Spinal cord (tissue), 9 donors: ENCODE measurements at regions not wholly inside any gene's neighbourhood (a gene's known extent, or its start where the extent isn't known, plus 50 kb on each side); places are given as distances from the start of the nearest gene placed in this dataset.
"Not testable (repeated sequence)": the region's sequence is repeated elsewhere in the genome, so short reads cannot be mapped to it uniquely, and the experiment has no call there.

Experiments
- DNase-seq, 6 donors: peaks; one replicate each; pipeline versions ENCODE4 v3.0.0 to v3.0.0-alpha.2; 2013 to 2015; ENCODE audit warnings: low spot score in 6 of 6, low read depth in 4 of 6
- H3K27ac ChIP-seq: one replicate; pipeline ENCODE4 v1.5.1; 2013; ENCODE audit warnings: low read depth, low read length, control low read depth
- H3K27me3 ChIP-seq: one replicate; pipeline ENCODE4 v1.6.1; 2013; ENCODE audit warnings: low read length; ENCODE audit not compliant: control insufficient read depth, insufficient read depth
- H3K36me3 ChIP-seq: one replicate; pipeline ENCODE4 v1.6.1; 2013; ENCODE audit warnings: low read length; ENCODE audit not compliant: control insufficient read depth, insufficient read depth
- H3K4me1 ChIP-seq: one replicate; pipeline ENCODE4 v1.6.1; 2013; ENCODE audit warnings: low read length; ENCODE audit not compliant: control insufficient read depth, insufficient read depth
- H3K4me3 ChIP-seq: one replicate; pipeline ENCODE4 v1.5.1; 2013; ENCODE audit warnings: low read depth, low read length, control low read depth
- H3K9me3 ChIP-seq: one replicate; pipeline ENCODE4 v1.6.1; 2013; ENCODE audit warnings: low read length; ENCODE audit not compliant: control insufficient read depth, insufficient read depth
- WGBS: methylation state at CpG from one replicate; pipeline ENCODE4 v1.1.5; 2013; ENCODE audit warnings: missing lambda C conversion rate; ENCODE audit not compliant: insufficient coverage; 5-methylcytosine and 5-hydroxymethylcytosine counted together
- donor health status: healthy.

- no peaks in the 10 kb centered on the region for H3K27me3 ChIP-seq
- H3K36me3 ChIP-seq: no peaks in the 10 kb centered on the region
- peak in 2 of 6 donors; percentile 45 to 72 for DNase-seq
- H3K27ac ChIP-seq: no peak overlapping the region
- WGBS: 80% methylated on average over 1 of the region's 5 CpGs
- no peak overlapping the region for H3K4me3 ChIP-seq
- no peaks in the 10 kb centered on the region for H3K4me1 ChIP-seq
- no peaks in the 10 kb centered on the region for H3K9me3 ChIP-seq
These were observed 291.1 kb upstream of the ADGRL2 start for GRCh38 chr1:81509594-81509993.

DNA sequence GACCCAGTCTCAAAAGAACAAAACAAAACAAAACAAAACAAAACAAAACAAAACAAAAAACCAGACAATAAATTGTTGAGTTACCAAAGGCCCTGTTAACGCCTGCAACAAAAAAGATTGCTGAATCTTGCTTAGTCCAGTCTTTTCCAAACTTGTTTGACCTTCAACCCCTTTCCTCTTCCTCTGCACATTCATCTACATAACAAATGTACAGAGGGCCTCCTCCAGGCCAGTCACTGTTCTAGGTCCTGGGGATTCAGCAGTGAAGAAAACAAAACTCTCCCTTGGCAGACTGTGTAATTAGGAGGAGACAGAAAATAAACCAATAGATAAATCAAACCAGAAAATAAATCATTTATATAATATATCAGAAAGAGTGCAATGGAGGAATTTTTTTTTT, 294.0 kb upstream of the ADGRL2 start:
- no peak overlapping the region for H3K4me3 ChIP-seq
- no CpG with 5 or more reads among the region's 1 CpG for WGBS
- no peaks in the 10 kb centered on the region for H3K27me3 ChIP-seq
- H3K36me3 ChIP-seq: no peaks in the 10 kb centered on the region
- no peaks in the 10 kb centered on the region for H3K9me3 ChIP-seq
- no peaks in the 10 kb centered on the region for H3K4me1 ChIP-seq
- DNase-seq: no peak
- H3K27ac ChIP-seq: no peak overlapping the region

DNA sequence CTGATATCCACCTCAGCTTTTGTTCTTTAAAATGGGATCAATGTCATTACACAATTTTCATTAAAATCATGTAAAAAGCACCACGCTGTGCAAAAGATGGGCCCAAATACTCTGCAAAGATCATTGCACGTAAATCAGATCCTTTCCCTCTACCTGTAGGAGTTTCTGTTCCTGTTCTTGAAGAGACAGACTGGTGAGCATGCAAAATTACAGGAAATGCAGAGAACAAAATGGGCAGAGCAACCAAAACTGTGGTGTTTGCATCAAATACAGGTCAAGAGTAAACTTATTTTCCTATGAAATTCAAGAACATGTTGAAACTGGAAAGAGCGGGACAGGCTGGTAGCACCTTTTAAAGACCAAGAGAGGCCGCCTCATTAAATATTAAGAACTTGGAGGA, 294.9 kb upstream of the ADGRL2 start:
- H3K27ac ChIP-seq: no peak overlapping the region
- H3K4me3 ChIP-seq: no peak overlapping the region
- DNase-seq: no peak
- no peaks in the 10 kb centered on the region for H3K27me3 ChIP-seq
- WGBS: no CpG with 5 or more reads among the region's 4 CpGs
- H3K4me1 ChIP-seq: no peaks in the 10 kb centered on the region
- H3K36me3 ChIP-seq: no peaks in the 10 kb centered on the region
- no peaks in the 10 kb centered on the region for H3K9me3 ChIP-seq

- not testable (repeated sequence) for DNase-seq, H3K27ac ChIP-seq, H3K27me3 ChIP-seq, H3K36me3 ChIP-seq, H3K4me1 ChIP-seq, H3K9me3 ChIP-seq, H3K4me3 ChIP-seq
- no CpG with 5 or more reads among the region's 16 CpGs for WGBS
These were observed 295.9 kb upstream of the ADGRL2 start for GRCh38 chr1:81504820-81505219.

DNA sequence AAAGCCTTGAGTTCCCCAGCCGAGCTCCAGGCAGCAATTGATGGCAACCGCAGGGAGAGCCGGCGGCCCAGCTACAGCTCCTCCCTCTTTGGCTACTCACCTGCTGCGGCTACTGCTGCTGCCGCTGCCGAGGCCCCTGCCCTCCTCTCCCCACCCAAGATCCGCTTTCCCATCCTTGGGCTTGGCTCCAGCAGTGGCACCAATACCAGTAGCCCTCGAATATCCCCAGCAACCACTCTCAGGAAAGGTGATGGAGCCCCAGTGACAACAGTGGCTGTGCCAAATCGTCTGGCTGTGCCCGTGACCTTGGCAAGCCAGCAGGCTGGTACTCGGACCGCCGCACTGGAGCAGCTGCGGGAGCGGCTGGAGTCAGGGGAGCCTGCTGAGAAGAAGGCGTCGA, 298.0 kb upstream of the ADGRL2 start:
- 97% methylated on average over 16 of the region's 18 CpGs for WGBS

GRCh38 chr1:81501485-81501884, 299.2 kb upstream of the ADGRL2 start:
- H3K9me3 ChIP-seq, DNase-seq, H3K36me3 ChIP-seq, H3K27me3 ChIP-seq, H3K4me1 ChIP-seq, H3K27ac ChIP-seq, H3K4me3 ChIP-seq: not testable (repeated sequence)
- WGBS: 97% methylated on average over 14 of the region's 15 CpGs

More for the DNA sequence above, 298.0 kb upstream of the ADGRL2 start:
- H3K4me3 ChIP-seq, H3K27me3 ChIP-seq, H3K4me1 ChIP-seq, H3K27ac ChIP-seq, DNase-seq, H3K9me3 ChIP-seq, H3K36me3 ChIP-seq: not testable (repeated sequence)

DNA sequence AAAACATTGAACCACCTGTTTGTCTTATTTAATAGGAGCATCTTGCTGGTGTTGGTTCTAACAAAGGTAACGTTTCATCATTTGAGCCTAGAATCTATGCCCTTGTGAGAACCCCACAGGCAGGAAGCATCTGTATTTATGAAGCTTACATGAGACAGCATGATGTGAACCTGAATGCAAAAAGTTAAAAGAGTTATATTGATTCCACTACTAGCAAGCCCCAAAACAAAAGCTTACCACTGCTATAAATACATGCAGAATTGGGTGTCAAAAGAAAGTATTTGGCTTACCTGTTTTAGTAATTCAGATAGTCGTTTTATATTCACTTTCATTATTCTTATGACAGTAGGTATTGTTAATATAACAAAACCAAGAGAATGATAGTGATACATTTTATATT, 301.2 kb upstream of the ADGRL2 start:
- WGBS: no CpG with 5 or more reads among the region's 2 CpGs
- H3K4me1 ChIP-seq: no peaks in the 10 kb centered on the region

DNA sequence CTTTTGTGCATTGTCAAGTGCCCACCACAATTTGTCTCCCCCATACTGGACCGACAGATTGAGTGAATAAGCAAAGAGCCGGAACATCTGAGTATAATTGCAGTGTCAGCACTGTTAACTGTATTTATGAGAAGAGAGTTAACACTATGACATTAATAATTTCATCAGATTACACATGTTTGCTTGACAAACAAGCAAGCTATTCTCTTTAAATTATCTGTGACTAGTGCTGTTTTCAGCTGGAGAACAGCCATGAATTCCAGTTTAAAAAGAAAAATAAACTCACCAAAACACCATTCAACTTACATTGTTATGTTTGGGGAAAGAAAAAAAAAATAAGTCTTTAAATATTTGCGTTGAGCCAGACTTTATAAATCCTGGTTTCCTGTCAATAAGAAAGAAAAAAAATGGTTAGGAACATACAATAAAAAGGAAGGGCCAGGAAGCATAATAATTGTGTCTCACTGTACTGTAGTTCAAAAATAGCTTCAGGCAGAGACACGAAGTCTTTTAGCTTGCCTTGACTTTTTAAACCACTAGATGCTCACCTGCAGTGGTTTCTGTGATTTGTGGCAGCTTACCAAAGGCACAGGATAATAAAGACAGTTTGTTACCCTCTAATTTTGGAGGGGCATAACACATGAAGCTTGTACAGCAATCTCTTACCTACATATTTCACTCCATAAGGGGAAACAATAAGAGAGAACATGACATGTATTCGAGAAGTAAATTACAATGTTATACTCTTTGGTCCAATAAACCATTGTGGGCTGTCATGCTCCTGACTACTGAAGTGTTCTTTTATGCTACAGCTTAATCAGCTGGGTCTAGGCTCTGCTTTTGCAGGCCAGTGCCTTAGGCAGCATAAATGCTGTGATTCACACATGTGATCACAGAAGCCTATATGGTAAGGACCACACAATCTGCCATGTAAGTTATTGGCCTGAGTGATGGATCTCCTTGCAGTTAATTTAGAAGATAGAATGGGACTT, 302.0 kb upstream of the ADGRL2 start:
- peak overlapping the region; percentile 37 for H3K27ac ChIP-seq
- WGBS: 16% methylated on average over 2 of the region's 5 CpGs
- DNase-seq: peak in 1 of 6 donors; percentile 60

More for the DNA sequence above, 301.2 kb upstream of the ADGRL2 start:
- Histone ChIP-seq H3K27me3 (no peaks in the 10 kb centered on the region), H3K36me3 (no peaks in the 10 kb centered on the region), H3K9me3 (no peaks in the 10 kb centered on the region), H3K4me3 (no peak overlapping the region), H3K27ac (no peak overlapping the region)
- DNase-seq: no peak

GRCh38 chr1:81496349-81496748, 304.4 kb upstream of the ADGRL2 start:
- Histone ChIP-seq H3K27me3 (no peaks in the 10 kb centered on the region), H3K4me1 (no peaks in the 10 kb centered on the region), H3K9me3 (no peaks in the 10 kb centered on the region), H3K4me3 (no peak overlapping the region), H3K27ac (no peak overlapping the region), H3K36me3 (no peaks in the 10 kb centered on the region)
- WGBS: no CpG with 5 or more reads among the region's 2 CpGs
- peak in 1 of 6 donors; percentile 73 for DNase-seq

More for the DNA sequence above, 302.0 kb upstream of the ADGRL2 start:
- H3K4me3 ChIP-seq: no peak overlapping the region
- H3K36me3 ChIP-seq: no peaks in the 10 kb centered on the region
- no peaks in the 10 kb centered on the region for H3K9me3 ChIP-seq
- no peaks in the 10 kb centered on the region for H3K27me3 ChIP-seq
- H3K4me1 ChIP-seq: no peaks in the 10 kb centered on the region
